ENCODE measurements at regions not wholly inside any gene's neighbourhood (a gene's known extent, or its start where the extent isn't known, plus 50 kb on each side); places are given as distances from the start of the nearest gene placed in this dataset.
"Not testable (repeated sequence)": the region's sequence is repeated elsewhere in the genome, so short reads cannot be mapped to it uniquely, and the experiment has no call there.

GRCh38 chr10:131363416-131363815 lies 51.9 kb upstream of the TCERG1L start:
- DNase-seq = no peak

GRCh38 chr10:131371571-131371970 lies 60.0 kb upstream of the TCERG1L start:
- DNase-seq = no peak

- no peak for DNase-seq
Measured at GRCh38 chr10:131381576-131381975, 70.1 kb upstream of the TCERG1L start.

- not testable (repeated sequence) for DNase-seq
Measured at GRCh38 chr10:131385161-131385872, 73.8 kb upstream of the TCERG1L start.

- no peak for DNase-seq
Measured at GRCh38 chr10:131387018-131387529, 75.6 kb upstream of the TCERG1L start.

GRCh38 chr10:131391936-131392335 lies 80.4 kb upstream of the TCERG1L start:
- no peak for DNase-seq

GRCh38 chr10:131396121-131397050 lies 84.9 kb upstream of the TCERG1L start:
- no peak for DNase-seq

GRCh38 chr10:131398166-131398565 lies 86.6 kb upstream of the TCERG1L start:
- DNase-seq = no peak

- DNase-seq = no peak
Measured at GRCh38 chr10:131399981-131400380, 88.5 kb upstream of the TCERG1L start.

GRCh38 chr10:131400513-131400912 lies 89.0 kb upstream of the TCERG1L start:
- DNase-seq = no peak

GRCh38 chr10:131402771-131403650 lies 91.5 kb upstream of the TCERG1L start:
- no peak for DNase-seq

GRCh38 chr10:131403936-131404335 lies 92.4 kb upstream of the TCERG1L start:
- no peak for DNase-seq

- DNase-seq = no peak
Measured at GRCh38 chr10:131404886-131405285, 93.4 kb upstream of the TCERG1L start.

- DNase-seq = no peak
Measured at GRCh38 chr10:131406676-131407392, 95.3 kb upstream of the TCERG1L start.

- no peak for DNase-seq
Measured at GRCh38 chr10:131418681-131419080, 107.2 kb upstream of the TCERG1L start.

GRCh38 chr10:131419797-131420196 lies 108.3 kb upstream of the TCERG1L start:
- DNase-seq = no peak

- DNase-seq = no peak
Measured at GRCh38 chr10:131420867-131421266, 109.3 kb upstream of the TCERG1L start.

GRCh38 chr10:131421381-131421780 lies 109.9 kb upstream of the TCERG1L start:
- no peak for DNase-seq

GRCh38 chr10:131422731-131423130 lies 111.2 kb upstream of the TCERG1L start:
- DNase-seq = no peak

GRCh38 chr10:131424053-131424452 lies 112.5 kb upstream of the TCERG1L start:
- no peak for DNase-seq

GRCh38 chr10:131424836-131425491 lies 113.4 kb upstream of the TCERG1L start:
- no peak for DNase-seq
